ENCODE measurements at regions not wholly inside any gene's neighbourhood (a gene's known extent, or its start where the extent isn't known, plus 50 kb on each side); places are given as distances from the start of the nearest gene placed in this dataset.

GRCh38 chr9:135220601-135221575, 133.4 kb downstream of the OLFM1 start:
- TF ChIP-seq REST (IDR thresholded peaks at IDR 0.05; ENCODE audit: insufficient read depth in 1 of 2, low read depth in 2 of 2, low read length in 2 of 2), result no peak
- no peak for TF ChIP-seq POLR2AphosphoS5 (IDR thresholded peaks at IDR 0.05; ENCODE audit: low read depth, low read length)
